ENCODE measurements at regions not wholly inside any gene's neighbourhood (a gene's known extent, or its start where the extent isn't known, plus 50 kb on each side); places are given as distances from the start of the nearest gene placed in this dataset.

DNA sequence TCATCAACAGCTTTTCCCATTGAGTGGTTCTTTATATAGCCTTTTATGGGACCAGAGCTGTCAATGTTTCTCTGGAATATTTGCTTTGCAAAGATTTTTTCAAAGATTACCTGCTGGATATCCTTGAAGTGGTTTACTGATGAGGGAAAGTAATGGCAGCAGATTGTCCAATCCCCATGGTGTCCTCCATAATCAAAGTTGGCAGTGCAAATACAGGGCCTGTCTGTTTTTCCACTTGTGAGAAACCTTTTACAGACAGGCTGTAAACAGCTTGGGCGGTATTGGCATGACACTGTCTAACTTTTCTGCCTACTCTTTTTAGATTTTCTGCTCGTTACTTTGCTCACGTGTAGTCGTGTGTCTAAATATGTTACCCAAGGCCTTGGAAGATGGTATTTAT is 641.9 kb upstream of the NR3C2 start:
- no peak for TF ChIP-seq POLR2A (IDR thresholded peaks at IDR 0.05; ENCODE audit: low read depth, low read length)
- no peak for TF ChIP-seq BHLHE40 (IDR thresholded peaks at IDR 0.05; ENCODE audit: borderline replicate concordance in 1 of 2, low read depth in 2 of 2, low read length in 1 of 2)
- no peak for TF ChIP-seq MYC (IDR thresholded peaks at IDR 0.05; ENCODE audit: insufficient read depth, insufficient read length, insufficient replicate concordance, low read length, severe bottlenecking)
- TF ChIP-seq TBL1XR1 (IDR thresholded peaks at IDR 0.05; ENCODE audit: low read depth, low read length) = no peak

Measured in GM12878 (cell line).